Testis (tissue), 2 donors: ENCODE measurements at regions not wholly inside any gene's neighbourhood (a gene's known extent, or its start where the extent isn't known, plus 50 kb on each side); places are given as distances from the start of the nearest gene placed in this dataset.

Experiments used
- DNase-seq: peaks from one replicate; pipeline ENCODE4 v3.0.0-alpha.2; 2019
- H3K27ac ChIP-seq, 2 donors: fragments of 200-600 bp; sonication (generic); one replicate each; pipeline ENCODE4 v1.5.1; 2019
- H3K27me3 ChIP-seq: fragments of 200-600 bp; sonication (generic); one replicate; pipeline ENCODE4 v1.5.1; 2019
- H3K36me3 ChIP-seq: fragments of 200-600 bp; sonication (generic); one replicate; pipeline ENCODE4 v1.5.1; 2017; ENCODE audit warnings: low read depth; ENCODE audit errors: missing control alignments
- H3K4me1 ChIP-seq: fragments of 200-600 bp; sonication (generic); one replicate; pipeline ENCODE4 v1.5.1; 2019
- H3K4me3 ChIP-seq, 2 donors: fragments of 200-600 bp; sonication (generic); one replicate each; pipeline ENCODE4 v1.5.1; 2017 to 2019
- H3K9me3 ChIP-seq: fragments of 200-600 bp; sonication (generic); one replicate; pipeline ENCODE4 v1.5.1; 2017
- POLR2A ChIP-seq: fragments of 450-650 bp; IDR thresholded peaks from one replicate; pipeline ENCODE4 v1.6.1; 2017; ENCODE audit warnings: antibody characterized with exemption, mild to moderate bottlenecking, moderate library complexity
- WGBS, 2 donors: methylation state at CpG; one replicate each; pipeline ENCODE4 v1.1.5; 2018; 5-methylcytosine and 5-hydroxymethylcytosine counted together
- intact Hi-C: fragments of 100-400 bp; cut with DNase I; formaldehyde crosslinking; loops from one replicate; pipeline ENCODE4 v1.15.1; 2023; ENCODE audit warnings: low total_unique reads
- microRNA counts, 2 donors: library from miRNA; unstranded; fragments of <30 nt; microRNA quantifications; one replicate each; lab custom pipeline; 2016
- microRNA-seq, 2 donors: library from miRNA; unstranded; fragments of <30 nt; microRNA quantifications; one replicate each; pipeline ENCODE4, GENCODE V29; 2016; ENCODE audit warnings: borderline number of aligned reads in 2 of 2, borderline replicate concordance in 1 of 2
- small RNA-seq, 2 donors: library from RNA; depleted of rRNA; stranded (forward); fragments of <200 nt; gene quantifications; one replicate each; pipeline ENCODE3, GENCODE V24; 2016
- TF ChIP-seq, protein P1 (sequence below), 3 experiments: fragments of 450-650 bp in 2 of 3; fragments of 200-600 bp in 1 of 3; sonication (generic) in 1 of 3; IDR thresholded peaks; one replicate each; pipeline ENCODE4 v1.5.1; 2016 to 2019; ENCODE audit warnings: antibody characterized with exemption in 3 of 3, mild to moderate bottlenecking in 2 of 3, moderate library complexity in 1 of 3

GRCh38 chr13:61486496-61486895, 70.8 kb upstream of the PCDH20 start:
- H3K27me3 ChIP-seq, result no peaks in the 10 kb centered on the region
- TF ChIP-seq, protein P1, sequence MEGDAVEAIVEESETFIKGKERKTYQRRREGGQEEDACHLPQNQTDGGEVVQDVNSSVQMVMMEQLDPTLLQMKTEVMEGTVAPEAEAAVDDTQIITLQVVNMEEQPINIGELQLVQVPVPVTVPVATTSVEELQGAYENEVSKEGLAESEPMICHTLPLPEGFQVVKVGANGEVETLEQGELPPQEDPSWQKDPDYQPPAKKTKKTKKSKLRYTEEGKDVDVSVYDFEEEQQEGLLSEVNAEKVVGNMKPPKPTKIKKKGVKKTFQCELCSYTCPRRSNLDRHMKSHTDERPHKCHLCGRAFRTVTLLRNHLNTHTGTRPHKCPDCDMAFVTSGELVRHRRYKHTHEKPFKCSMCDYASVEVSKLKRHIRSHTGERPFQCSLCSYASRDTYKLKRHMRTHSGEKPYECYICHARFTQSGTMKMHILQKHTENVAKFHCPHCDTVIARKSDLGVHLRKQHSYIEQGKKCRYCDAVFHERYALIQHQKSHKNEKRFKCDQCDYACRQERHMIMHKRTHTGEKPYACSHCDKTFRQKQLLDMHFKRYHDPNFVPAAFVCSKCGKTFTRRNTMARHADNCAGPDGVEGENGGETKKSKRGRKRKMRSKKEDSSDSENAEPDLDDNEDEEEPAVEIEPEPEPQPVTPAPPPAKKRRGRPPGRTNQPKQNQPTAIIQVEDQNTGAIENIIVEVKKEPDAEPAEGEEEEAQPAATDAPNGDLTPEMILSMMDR (IDR thresholded peaks at IDR 0.05), result no peak
- no peak for TF ChIP-seq POLR2A
- 70 to 73% methylated on average over 1 to 6 of the region's 6 CpGs for WGBS, 2 donors
- H3K4me1 ChIP-seq, result peaks cover 3% of the 10 kb centered on the region
- no peak overlapping the region for H3K27ac ChIP-seq
- no peaks in the 10 kb centered on the region for H3K9me3 ChIP-seq
- H3K36me3 ChIP-seq, result no peaks in the 10 kb centered on the region
- H3K4me3 ChIP-seq, result no peak overlapping the region
- intact Hi-C loops, result no loop called here
- no peak for DNase-seq

GRCh38 chr13:61485128-61485765, 69.6 kb upstream of the PCDH20 start:
- DNase-seq, result no peak
- Histone ChIP-seq H3K4me1 (peaks cover 3% of the 10 kb centered on the region), H3K27me3 (no peaks in the 10 kb centered on the region), H3K27ac (no peak overlapping the region), H3K36me3 (no peaks in the 10 kb centered on the region), H3K4me3 (no peak overlapping the region), H3K9me3 (no peaks in the 10 kb centered on the region)
- no peak for TF ChIP-seq POLR2A
- TF ChIP-seq, protein P1 (IDR thresholded peaks at IDR 0.05), result no peak
- intact Hi-C loops, result no loop called here
- 92 to 98% methylated on average over 2 of the region's 2 CpGs for WGBS, 2 donors

DNA sequence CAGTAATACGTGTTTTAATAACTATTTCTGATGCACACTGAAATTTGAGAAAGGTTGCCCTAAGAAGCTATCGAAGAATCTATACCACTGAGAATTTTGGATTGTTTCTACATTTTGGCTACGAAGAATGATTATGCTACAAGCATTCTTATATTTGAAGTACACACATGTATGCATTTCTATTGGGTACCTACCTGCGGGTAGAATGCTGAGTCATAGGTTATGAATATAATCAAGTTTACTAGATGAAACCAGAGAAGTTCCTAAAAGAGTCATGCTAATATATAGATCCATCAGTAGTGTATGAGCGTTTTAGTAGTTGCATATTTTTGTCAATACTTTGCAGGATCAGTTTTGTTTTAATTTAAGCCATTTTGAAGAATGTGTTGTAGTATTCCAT, 62.0 kb upstream of the PCDH20 start:
- 80 to 86% methylated on average over 5 of the region's 5 CpGs for WGBS, 2 donors
- H3K9me3 ChIP-seq, result no peaks in the 10 kb centered on the region
- no peak for DNase-seq
- intact Hi-C loops, result no loop called here
- no peak overlapping the region for H3K4me3 ChIP-seq
- TF ChIP-seq POLR2A, result no peak
- no peaks in the 10 kb centered on the region for H3K36me3 ChIP-seq
- no peak overlapping the region for H3K27ac ChIP-seq
- H3K27me3 ChIP-seq, result no peaks in the 10 kb centered on the region
- H3K4me1 ChIP-seq, result no peaks in the 10 kb centered on the region

DNA sequence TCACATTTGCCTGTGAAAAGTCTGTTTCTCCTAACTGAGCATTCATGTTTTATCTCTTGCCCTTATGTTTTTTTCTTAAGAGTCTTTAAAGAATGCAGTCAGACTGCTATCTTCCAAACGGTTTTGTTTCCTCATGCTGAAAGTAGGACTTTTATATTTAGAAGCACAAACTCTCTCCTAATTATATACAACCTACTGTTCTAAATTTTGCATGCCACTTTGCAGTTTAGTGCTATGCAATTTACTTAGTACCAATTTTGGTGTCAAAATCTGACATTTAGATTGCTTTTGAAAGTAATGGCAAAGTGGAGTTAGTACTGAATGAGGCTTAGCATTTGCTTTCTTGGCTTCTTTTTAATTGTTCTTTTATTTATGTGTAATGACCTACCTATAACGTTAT, 55.1 kb upstream of the PCDH20 start:
- Histone ChIP-seq H3K36me3 (no peaks in the 10 kb centered on the region), H3K27ac (no peak overlapping the region), H3K4me1 (no peaks in the 10 kb centered on the region), H3K4me3 (no peak overlapping the region), H3K9me3 (no peaks in the 10 kb centered on the region), H3K27me3 (no peaks in the 10 kb centered on the region)
- intact Hi-C loops, result no loop called here
- 30 to 37% methylated on average over 2 of the region's 2 CpGs for WGBS, 2 donors
- TF ChIP-seq, protein P1 (IDR thresholded peaks at IDR 0.05), result no peak
- TF ChIP-seq POLR2A, result no peak
- DNase-seq, result no peak

DNA sequence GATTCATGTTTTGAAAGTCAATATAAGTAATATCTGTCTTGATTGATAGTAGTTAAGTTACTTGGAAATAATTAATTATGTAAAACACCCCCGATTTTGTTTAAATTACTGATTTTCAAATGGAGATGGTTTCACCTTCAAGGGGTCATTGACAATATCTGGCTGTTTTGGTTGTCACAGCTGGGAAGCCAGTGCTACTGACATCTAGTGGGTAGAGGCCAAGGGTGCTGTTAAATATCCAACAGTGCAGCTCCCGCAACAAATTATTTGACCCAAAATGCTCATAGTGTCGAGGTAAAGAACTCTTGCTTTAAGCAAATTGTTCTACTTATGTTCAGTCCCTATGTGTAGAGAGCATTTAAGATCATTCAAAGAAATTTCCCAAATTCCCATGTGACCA, 50.6 kb upstream of the PCDH20 start:
- H3K9me3 ChIP-seq, result no peaks in the 10 kb centered on the region
- intact Hi-C loops, result no loop called here
- H3K27ac ChIP-seq, result no peak overlapping the region
- H3K27me3 ChIP-seq, result no peaks in the 10 kb centered on the region
- H3K4me1 ChIP-seq, result no peaks in the 10 kb centered on the region
- no peaks in the 10 kb centered on the region for H3K36me3 ChIP-seq
- TF ChIP-seq, protein P1 (IDR thresholded peaks at IDR 0.05), result no peak
- TF ChIP-seq POLR2A, result no peak
- H3K4me3 ChIP-seq, result no peak overlapping the region
- no peak for DNase-seq
- 67 to 69% methylated on average over 3 of the region's 3 CpGs for WGBS, 2 donors

MicroRNA genes in the stretch of these regions (microRNA counts, 767-probe panel; counts per million panel counts)
- microRNA hsa-miR-548x-3p (lab: Ali Mortazavi, UCI), result 0 to 152 counts per million in 2 donors

Small RNAs in the stretch of these regions (microRNA-seq; reads per million reads assigned to microRNA genes)
- gene MIR4704 (0 reads per million in 2 donors), gene MIR548X2 (0 reads per million in 2 donors)

Small RNAs in the stretch of these regions (small RNA-seq; reads per million reads assigned to genes)
- gene AL353765.1 (0 reads per million in 2 donors), gene AL356102.1 (0 reads per million in 2 donors), gene MIR4704 (0 reads per million in 2 donors), gene MIR548X2 (0 reads per million in 2 donors), gene RNU6-81P (0 reads per million in 2 donors)
